H1 (cell line): ENCODE measurements at regions not wholly inside any gene's neighbourhood (a gene's known extent, or its start where the extent isn't known, plus 50 kb on each side); places are given as distances from the start of the nearest gene placed in this dataset.

Experiments used
- CTCF ChIA-PET: fragments of 300-600 bp; sonication (Branson Sonifier 250); formaldehyde crosslinking; loops from one replicate; lab custom pipeline; 2021; ENCODE audit not compliant: partially characterized antibody; lab: Charles Lee
- POLR2A ChIA-PET: fragments of 300-600 bp; sonication (Branson Sonifier 250); formaldehyde crosslinking; loops from one replicate; lab custom pipeline; 2021; ENCODE audit warnings: inconsistent platforms; ENCODE audit not compliant: partially characterized antibody; lab: Charles Lee
- DNase-seq, 2 experiments: peaks; one replicate each; pipeline versions ENCODE4 v3.0.0 to v3.0.0-alpha.2; 2010 to 2022; ENCODE audit warnings: low spot score in 2 of 2, low read depth in 1 of 2, mixed read lengths in 1 of 2
- FAIRE-seq: peaks from 2 replicates; lab custom pipeline; 2011; peaks lifted over from hg19 to GRCh38; lab: Jason Lieb, UNC
- H2AFZ ChIP-seq: 2 replicates; pipeline ENCODE4 v1.8.1; 2012; ENCODE audit warnings: low read length, inconsistent platforms
- H2AK5ac ChIP-seq: 2 replicates; pipeline ENCODE4 v1.6.1; 2013; ENCODE audit warnings: low read depth, low read length
- H2BK120ac ChIP-seq: replicated peaks from 2 replicates; pipeline ENCODE3; 2013; ENCODE audit warnings: low read depth, low read length, inconsistent platforms
- H2BK12ac ChIP-seq: 2 replicates; pipeline ENCODE4 v1.6.1; 2013; ENCODE audit warnings: low read depth, low read length
- H2BK15ac ChIP-seq: 2 replicates; pipeline ENCODE4 v1.6.1; 2013; ENCODE audit warnings: low read length
- H2BK20ac ChIP-seq: 2 replicates; pipeline ENCODE4 v1.6.1; 2013; ENCODE audit warnings: low read length
- H2BK5ac ChIP-seq: 2 replicates; pipeline ENCODE4 v1.6.1; 2013; ENCODE audit warnings: low read depth, low read length
- H3K14ac ChIP-seq: 2 replicates; pipeline ENCODE4 v1.6.1; 2013; ENCODE audit warnings: inconsistent platforms; ENCODE audit not compliant: insufficient read length
- H3K18ac ChIP-seq: 2 replicates; pipeline ENCODE4 v1.6.1; 2013; ENCODE audit warnings: low read length; ENCODE audit errors: extremely low read depth
- H3K23ac ChIP-seq: 2 replicates; pipeline ENCODE4 v1.6.1; 2013; ENCODE audit warnings: inconsistent platforms; ENCODE audit not compliant: insufficient read length
- H3K23me2 ChIP-seq: 2 replicates; pipeline ENCODE4 v1.6.1; 2013; ENCODE audit warnings: low read depth, low read length
- H3K27ac ChIP-seq: 2 replicates; pipeline ENCODE4 v1.6.1; 2011; ENCODE audit warnings: low read depth, low read length, inconsistent platforms
- H3K27me3 ChIP-seq, 4 experiments: replicated peaks in 1 of 4; 1 replicate in 1 of 4; 2 replicates in 3 of 4; pipeline versions ENCODE4 v1.6.1 to v1.8.1; 2011 to 2013; ENCODE audit warnings: low read length in 3 of 4, mild to moderate bottlenecking in 3 of 4, inconsistent platforms in 2 of 4, mixed read lengths in 2 of 4, moderate library complexity in 1 of 4; ENCODE audit not compliant: control insufficient read depth in 3 of 4, insufficient read depth in 3 of 4; ENCODE audit errors: extremely low read depth in 1 of 4
- H3K36me3 ChIP-seq, 4 experiments: 2 replicates each; pipeline versions ENCODE4 v1.6.1 to v1.8.1; 2011 to 2013; ENCODE audit warnings: mild to moderate bottlenecking in 4 of 4, low read length in 3 of 4, moderate library complexity in 2 of 4, control low read depth in 1 of 4, inconsistent platforms in 1 of 4; ENCODE audit not compliant: insufficient read depth in 4 of 4, control insufficient read depth in 2 of 4
- H3K4ac ChIP-seq: replicated peaks from 2 replicates; pipeline ENCODE3; 2013; ENCODE audit warnings: low read length, low read depth, mixed read lengths, inconsistent platforms; ENCODE audit not compliant: insufficient read length
- H3K4me1 ChIP-seq, 4 experiments: replicated peaks in 1 of 4; 1 replicate in 1 of 4; 2 replicates in 3 of 4; pipeline versions ENCODE4 v1.6.1 to v1.8.1; 2011 to 2013; ENCODE audit warnings: low read length in 3 of 4, inconsistent platforms in 2 of 4, mixed read lengths in 1 of 4; ENCODE audit not compliant: insufficient read depth in 4 of 4, control insufficient read depth in 3 of 4
- H3K4me2 ChIP-seq, 2 experiments: 2 replicates each; pipeline versions ENCODE4 v1.6.1 to v1.8.1; 2011 to 2013; ENCODE audit warnings: low read depth in 2 of 2, low read length in 2 of 2, control low read depth in 1 of 2, inconsistent platforms in 1 of 2, mild to moderate bottlenecking in 1 of 2; ENCODE audit not compliant: insufficient read depth in 1 of 2
- H3K4me3 ChIP-seq, 4 experiments: fragments of 200-600, 300-600 bp in 1 of 4; sonication (generic), shearing (Covaris generic), sonication (Bioruptor Twin) in 1 of 4; 2 replicates each; pipeline versions ENCODE4 v1.5.1 to v1.8.1; 2011 to 2016; ENCODE audit warnings: low read length in 4 of 4, low read depth in 3 of 4, control low read depth in 2 of 4, inconsistent platforms in 2 of 4, mild to moderate bottlenecking in 2 of 4, mixed read lengths in 1 of 4, moderate library complexity in 1 of 4; ENCODE audit not compliant: insufficient read depth in 2 of 4; ENCODE audit errors: extremely low read depth in 1 of 4
- H3K56ac ChIP-seq: replicated peaks from 2 replicates; pipeline ENCODE3; 2013; ENCODE audit warnings: low read depth, mild to moderate bottlenecking, mixed read lengths, low read length, inconsistent platforms; ENCODE audit not compliant: insufficient read length
- H3K79me1 ChIP-seq: 2 replicates; pipeline ENCODE4 v1.6.1; 2013; ENCODE audit warnings: low read depth, low read length, control low read depth
- H3K79me2 ChIP-seq, 2 experiments: 2 replicates each; pipeline versions ENCODE4 v1.6.1 to v1.8.1; 2012 to 2013; ENCODE audit warnings: low read length in 2 of 2, mild to moderate bottlenecking in 2 of 2, inconsistent platforms in 1 of 2; ENCODE audit not compliant: insufficient read depth in 2 of 2, control insufficient read depth in 1 of 2
- H3K9ac ChIP-seq, 4 experiments: replicated peaks in 1 of 4; 1 replicate in 1 of 4; 2 replicates in 3 of 4; pipeline versions ENCODE4 v1.6.1 to v1.8.1; 2011 to 2013; ENCODE audit warnings: low read depth in 3 of 4, low read length in 3 of 4, control low read depth in 2 of 4, mild to moderate bottlenecking in 2 of 4, moderate library complexity in 2 of 4, inconsistent platforms in 1 of 4; ENCODE audit errors: extremely low read depth in 1 of 4
- H3K9me3 ChIP-seq, 2 experiments: 2 replicates each; pipeline versions ENCODE4 v1.6.1 to v1.8.1; 2012 to 2013; ENCODE audit warnings: mild to moderate bottlenecking in 2 of 2, moderate library complexity in 2 of 2, control low read depth in 1 of 2, inconsistent platforms in 1 of 2, low read depth in 1 of 2, low read length in 1 of 2, mixed read lengths in 1 of 2; ENCODE audit not compliant: insufficient read depth in 2 of 2
- H4K20me1 ChIP-seq, 2 experiments: replicated peaks in 1 of 2; 2 replicates each; pipeline versions ENCODE3 to v1.8.1; 2011 to 2013; ENCODE audit warnings: inconsistent platforms in 2 of 2, low read length in 2 of 2, mild to moderate bottlenecking in 1 of 2; ENCODE audit not compliant: insufficient read depth in 2 of 2, control insufficient read depth in 1 of 2
- H4K5ac ChIP-seq: 2 replicates; pipeline ENCODE4 v1.6.1; 2013; ENCODE audit warnings: low read length, low read depth, mixed read lengths, inconsistent platforms; ENCODE audit not compliant: insufficient read length
- H4K8ac ChIP-seq: 2 replicates; pipeline ENCODE4 v1.8.0; 2013; ENCODE audit warnings: mild to moderate bottlenecking, moderate library complexity, low read length, inconsistent platforms; ENCODE audit not compliant: insufficient read depth; ENCODE audit errors: extremely low read depth
- H4K91ac ChIP-seq: replicated peaks from 2 replicates; pipeline ENCODE3; 2013; ENCODE audit warnings: low read length, mixed read lengths, inconsistent platforms; ENCODE audit not compliant: insufficient read length
- BCL11A ChIP-seq, 2 experiments: IDR thresholded peaks; one replicate each; pipeline ENCODE4 v1.6.1; 2011; ENCODE audit warnings: low read depth in 2 of 2, low read length in 2 of 2, mild to moderate bottlenecking in 2 of 2
- BRCA1 ChIP-seq: IDR thresholded peaks from 2 replicates; pipeline ENCODE4 v1.6.1; 2012; ENCODE audit warnings: low read depth, low read length, improper control_type of control experiment
- CEBPB ChIP-seq: IDR thresholded peaks from 2 replicates; pipeline ENCODE4 v1.6.1; 2012; ENCODE audit warnings: low read depth, low read length
- CHD1 ChIP-seq: IDR thresholded peaks from 2 replicates; pipeline ENCODE4 v1.6.1; 2012; ENCODE audit warnings: low read depth, low read length, improper control_type of control experiment
- EZH2 ChIP-seq: fragments of 200-600 bp; sonication (generic); IDR thresholded peaks from 2 replicates; pipeline ENCODE4 v1.7.1; 2012; ENCODE audit warnings: low read depth, mild to moderate bottlenecking, moderate library complexity, low read length, inconsistent platforms; ENCODE audit not compliant: severe bottlenecking
- JUN ChIP-seq: IDR thresholded peaks from 2 replicates; pipeline ENCODE4 v1.6.1; 2011; ENCODE audit warnings: low read depth, mild to moderate bottlenecking, improper control_type of control experiment, low read length
- JUND ChIP-seq: IDR thresholded peaks from 2 replicates; pipeline ENCODE4 v1.6.1; 2011; ENCODE audit warnings: mild to moderate bottlenecking, improper control_type of control experiment, low read length
- KDM5A ChIP-seq: fragments of 200-600 bp; IDR thresholded peaks from 2 replicates; pipeline ENCODE4 v1.7.1; 2012; ENCODE audit warnings: mild to moderate bottlenecking, low read length, inconsistent platforms, mixed read lengths
- MAX ChIP-seq: IDR thresholded peaks from 2 replicates; pipeline ENCODE4 v1.6.1; 2012; ENCODE audit warnings: inconsistent platforms
- RNF2 ChIP-seq: fragments of 200-900, 300-1000 bp; sonication (generic); IDR thresholded peaks from 2 replicates; pipeline ENCODE4 v1.7.1; 2016; ENCODE audit warnings: borderline replicate concordance, low read depth, mild to moderate bottlenecking, antibody characterized with exemption, low read length; ENCODE audit not compliant: poor library complexity, severe bottlenecking; ENCODE audit errors: missing control alignments
- SIRT6 ChIP-seq: IDR thresholded peaks from one replicate; pipeline ENCODE4 v1.7.1; 2012; ENCODE audit warnings: low read length, inconsistent platforms
- SP1 ChIP-seq: IDR thresholded peaks from 2 replicates; pipeline ENCODE4 v1.6.1; 2011; ENCODE audit warnings: low read depth, low read length
- TAF1 ChIP-seq: IDR thresholded peaks from 2 replicates; pipeline ENCODE4 v1.6.1; 2011; ENCODE audit warnings: mild to moderate bottlenecking, low read depth, low read length
- WGBS, 2 experiments: shearing (Covaris generic) in 1 of 2; methylation state at CpG; one replicate each; pipeline versions ENCODE4 v1.1.6 to v1.1.7; 2013 to 2015; ENCODE audit warnings: low lambda C conversion rate in 2 of 2, mixed read lengths in 2 of 2, inconsistent platforms in 1 of 2, low coverage in 1 of 2, missing lambda C conversion rate in 1 of 2; ENCODE audit not compliant: insufficient replicate concordance in 2 of 2, insufficient coverage in 1 of 2, insufficient read length in 1 of 2; ENCODE audit errors: extremely low coverage in 1 of 2, missing lambda C conversion rate in 1 of 2; 5-methylcytosine and 5-hydroxymethylcytosine counted together
- TF ChIP-seq, protein P1 (sequence below): IDR thresholded peaks from 2 replicates; pipeline ENCODE4 v1.6.1; 2012; ENCODE audit warnings: low read length, inconsistent platforms

DNA sequence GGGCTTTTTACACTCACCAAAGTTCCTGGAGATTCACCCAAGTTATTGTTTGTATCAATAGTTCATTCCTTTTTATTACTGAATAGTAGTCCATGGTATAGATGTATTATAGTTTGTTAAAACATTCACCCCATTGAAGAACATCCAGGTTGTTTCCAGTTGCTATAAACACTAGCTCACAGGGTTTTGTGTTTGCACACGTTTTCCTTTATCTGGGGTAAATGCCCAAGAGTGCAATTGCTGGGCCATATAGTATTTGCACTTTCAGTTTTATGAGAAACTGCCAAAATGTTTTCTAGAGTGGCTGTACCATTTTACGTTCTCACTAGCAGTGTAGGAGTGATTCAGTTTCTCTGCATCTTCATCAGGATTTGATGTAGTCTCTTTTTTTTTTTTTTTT, 57.1 kb downstream of the CBLL2 start:
- no peak overlapping the region; the same call in 1 of the 2 replicates for H4K8ac ChIP-seq
- no peaks in the 10 kb centered on the region for H4K20me1 ChIP-seq
- no peaks in the 10 kb centered on the region for H3K4me1 ChIP-seq
- no peak overlapping the region for H2AK5ac ChIP-seq
- H4K5ac ChIP-seq = no peak overlapping the region
- no peak overlapping the region for H3K18ac ChIP-seq
- H3K23ac ChIP-seq = no peak overlapping the region
- H3K27ac ChIP-seq = no peak overlapping the region
- H3K56ac ChIP-seq = no peak overlapping the region
- no peak overlapping the region for H3K14ac ChIP-seq
- no peak overlapping the region for H2BK5ac ChIP-seq
- no peak overlapping the region for H3K4me2 ChIP-seq
- no peak overlapping the region for H3K9ac ChIP-seq
- no peak overlapping the region for H2BK15ac ChIP-seq
- no peak for DNase-seq
- CTCF ChIA-PET = no interaction called here
- no peaks in the 10 kb centered on the region for H3K9me3 ChIP-seq
- no peak overlapping the region for H3K4me3 ChIP-seq
- H3K79me1 ChIP-seq = no peaks in the 10 kb centered on the region
- no peaks in the 10 kb centered on the region for H3K27me3 ChIP-seq
- no peak for FAIRE-seq
- H3K23me2 ChIP-seq = no peaks in the 10 kb centered on the region
- H2BK20ac ChIP-seq = no peak overlapping the region
- H2AFZ ChIP-seq = no peak overlapping the region
- POLR2A ChIA-PET = no interaction called here
- H4K91ac ChIP-seq = no peak overlapping the region
- H2BK12ac ChIP-seq = no peak overlapping the region
- H2BK120ac ChIP-seq = no peak overlapping the region
- no peaks in the 10 kb centered on the region for H3K79me2 ChIP-seq
- no peak overlapping the region for H3K4ac ChIP-seq
- no peaks in the 10 kb centered on the region for H3K36me3 ChIP-seq
- 76% methylated on average over 2 of the region's 2 CpGs; no CpG with 5 or more reads in 1 of the 2 experiments for WGBS, 2 experiments
- TF ChIP-seq TAF1 = no peak
- TF ChIP-seq RNF2 = no peak
- no peak for TF ChIP-seq SIRT6
- TF ChIP-seq BCL11A (IDR thresholded peaks at IDR 0.05; ENCODE audit: low read depth in 2 of 2, low read length in 2 of 2) = no peak
- TF ChIP-seq MAX = no peak
- TF ChIP-seq, protein P1, sequence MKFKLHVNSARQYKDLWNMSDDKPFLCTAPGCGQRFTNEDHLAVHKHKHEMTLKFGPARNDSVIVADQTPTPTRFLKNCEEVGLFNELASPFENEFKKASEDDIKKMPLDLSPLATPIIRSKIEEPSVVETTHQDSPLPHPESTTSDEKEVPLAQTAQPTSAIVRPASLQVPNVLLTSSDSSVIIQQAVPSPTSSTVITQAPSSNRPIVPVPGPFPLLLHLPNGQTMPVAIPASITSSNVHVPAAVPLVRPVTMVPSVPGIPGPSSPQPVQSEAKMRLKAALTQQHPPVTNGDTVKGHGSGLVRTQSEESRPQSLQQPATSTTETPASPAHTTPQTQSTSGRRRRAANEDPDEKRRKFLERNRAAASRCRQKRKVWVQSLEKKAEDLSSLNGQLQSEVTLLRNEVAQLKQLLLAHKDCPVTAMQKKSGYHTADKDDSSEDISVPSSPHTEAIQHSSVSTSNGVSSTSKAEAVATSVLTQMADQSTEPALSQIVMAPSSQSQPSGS = no peak
- no peak for TF ChIP-seq KDM5A
- no peak for TF ChIP-seq CEBPB
- no peak for TF ChIP-seq JUND
- TF ChIP-seq BRCA1 = no peak
- TF ChIP-seq SP1 = no peak
- no peak for TF ChIP-seq CHD1
- no peak for TF ChIP-seq EZH2
- TF ChIP-seq JUN = no peak
